NCI-H2196 treated with DMSO at 0.1 percent for 48 hours (cell line): ENCODE measurements at regions not wholly inside any gene's neighbourhood (a gene's known extent, or its start where the extent isn't known, plus 50 kb on each side); places are given as distances from the start of the nearest gene placed in this dataset.
"Not testable (repeated sequence)": the region's sequence is repeated elsewhere in the genome, so short reads cannot be mapped to it uniquely, and the experiment has no call there.

Experiments used
- DNase-seq: peaks from one replicate; lab custom pipeline; 2025; ENCODE audit not compliant: unreplicated experiment; lab: John Stamatoyannopoulos, UW

- DNase-seq, result no peak
These were observed 97.4 kb upstream of the ELOVL5 start for GRCh38 chr6:53446151-53446550.

DNA sequence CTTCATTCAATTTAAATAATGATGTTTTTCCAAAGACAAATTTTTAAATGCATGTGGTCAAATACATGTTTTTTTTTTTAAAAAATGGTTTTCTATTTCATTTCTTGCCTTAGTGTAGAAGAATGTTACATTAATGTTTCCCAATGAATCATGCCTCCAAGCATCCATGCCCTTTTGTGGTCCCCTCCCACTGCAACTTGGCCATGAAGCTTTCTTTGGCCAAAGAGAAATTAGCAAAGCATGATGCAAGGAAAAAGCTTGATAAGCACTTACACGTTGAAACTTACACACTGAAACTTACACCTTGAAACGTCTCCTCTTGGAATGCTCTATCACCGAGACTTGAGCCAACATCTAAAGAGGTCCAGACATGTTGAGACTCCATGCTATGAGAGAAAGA, 93.0 kb upstream of the ELOVL5 start:
- DNase-seq, result no peak

- DNase-seq, result no peak
These were observed 92.3 kb upstream of the ELOVL5 start for GRCh38 chr6:53441035-53441493.

- no peak for DNase-seq
These were observed 91.7 kb upstream of the ELOVL5 start for GRCh38 chr6:53440336-53440945.

DNA sequence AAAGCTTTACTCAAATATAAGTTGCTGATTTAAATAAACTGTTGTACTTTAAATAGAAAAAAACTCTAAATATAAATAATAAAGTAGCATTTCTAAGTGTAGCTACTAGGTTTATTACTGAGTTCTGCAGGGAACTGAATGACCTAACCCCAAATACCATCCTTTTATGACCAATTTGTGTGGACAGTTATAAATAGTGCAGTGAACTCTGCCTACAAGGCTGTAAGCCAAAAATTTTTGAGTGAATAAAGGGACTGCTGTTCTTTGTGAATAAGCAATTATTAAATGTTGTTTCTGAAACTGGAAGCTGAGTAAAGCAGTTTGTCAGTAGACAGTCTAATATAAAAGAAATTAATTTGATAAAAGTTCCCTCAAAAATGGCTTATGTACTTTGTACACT, 90.8 kb upstream of the ELOVL5 start:
- DNase-seq, result no peak

GRCh38 chr6:53437557-53438202, 88.9 kb upstream of the ELOVL5 start:
- DNase-seq, result peak; percentile 49

DNA sequence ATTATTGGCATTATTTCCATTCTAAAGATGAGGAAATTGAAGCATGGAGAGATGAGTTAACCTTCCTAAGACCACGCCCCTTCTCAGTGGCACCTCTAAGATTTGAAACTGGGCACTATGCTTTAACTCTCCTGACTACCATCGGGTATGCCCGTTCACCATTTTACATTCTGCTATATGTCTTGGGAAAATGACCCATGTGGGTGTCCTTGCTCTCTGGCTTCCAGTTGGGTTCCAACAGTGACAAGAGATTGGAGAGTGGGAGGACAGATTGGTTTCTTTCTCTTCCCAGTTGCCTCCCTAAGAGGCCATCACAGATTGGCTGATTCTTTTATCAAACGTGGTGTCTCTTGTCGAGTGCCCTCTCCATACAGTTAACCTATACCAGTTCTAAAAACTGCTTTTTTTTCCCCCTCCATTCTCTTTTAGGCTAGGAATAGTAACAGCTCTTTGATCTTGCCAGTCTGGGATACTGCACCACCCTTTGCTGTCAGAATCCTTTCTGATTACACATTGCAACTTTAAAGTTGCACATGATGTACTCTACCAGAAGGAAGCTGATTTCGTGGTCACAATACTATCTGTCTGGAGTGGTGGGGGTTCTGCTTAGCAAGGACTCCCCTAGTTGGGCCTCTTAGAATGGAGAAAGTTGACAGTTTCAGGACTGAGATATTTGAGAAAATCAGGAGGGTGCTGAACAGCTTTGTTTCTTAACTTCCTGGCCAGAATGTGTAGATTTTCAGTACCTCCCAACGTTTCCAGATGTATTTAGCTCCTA, 88.0 kb upstream of the ELOVL5 start:
- no peak for DNase-seq

GRCh38 chr6:53433951-53434285, 85.2 kb upstream of the ELOVL5 start:
- no peak for DNase-seq

DNA sequence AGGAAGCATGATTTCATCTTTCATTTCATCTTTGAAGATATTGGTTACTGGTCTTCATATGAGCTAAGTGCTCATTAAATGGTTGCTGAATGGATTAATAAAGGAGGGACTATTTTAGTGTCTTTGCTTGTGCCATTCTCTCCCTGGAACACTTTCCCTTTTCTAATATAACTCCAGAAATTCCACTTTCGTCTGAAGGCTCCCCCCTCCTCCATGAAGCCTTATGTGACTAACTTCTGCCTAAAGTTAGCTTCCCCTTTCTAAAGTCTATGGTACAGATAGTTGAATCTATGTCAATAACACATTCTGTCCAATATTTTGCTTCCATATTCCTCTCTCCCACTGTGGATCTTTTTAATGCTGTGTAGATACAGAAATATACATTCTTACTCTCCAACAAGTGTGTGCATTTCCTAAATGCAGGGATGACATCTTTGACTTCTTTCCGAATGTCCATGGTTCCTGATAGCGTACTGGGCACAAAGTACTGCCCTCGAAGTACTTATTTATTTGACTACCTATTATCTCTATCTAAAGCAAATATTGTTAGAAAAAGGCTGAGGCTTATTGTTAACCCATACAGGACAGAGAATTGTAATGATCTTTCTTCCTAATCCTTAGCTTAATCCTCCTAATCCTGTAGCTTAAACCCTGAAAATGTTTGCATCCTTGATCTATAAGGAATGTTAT, 84.7 kb upstream of the ELOVL5 start:
- DNase-seq, result no peak

- DNase-seq, result peak; percentile 74
These were observed 83.8 kb upstream of the ELOVL5 start for GRCh38 chr6:53432318-53433161.

GRCh38 chr6:53431704-53432103, 83.0 kb upstream of the ELOVL5 start:
- no peak for DNase-seq

GRCh38 chr6:53429401-53429800, 80.7 kb upstream of the ELOVL5 start:
- DNase-seq, result no peak

GRCh38 chr6:53428886-53429285, 80.1 kb upstream of the ELOVL5 start:
- no peak for DNase-seq

DNA sequence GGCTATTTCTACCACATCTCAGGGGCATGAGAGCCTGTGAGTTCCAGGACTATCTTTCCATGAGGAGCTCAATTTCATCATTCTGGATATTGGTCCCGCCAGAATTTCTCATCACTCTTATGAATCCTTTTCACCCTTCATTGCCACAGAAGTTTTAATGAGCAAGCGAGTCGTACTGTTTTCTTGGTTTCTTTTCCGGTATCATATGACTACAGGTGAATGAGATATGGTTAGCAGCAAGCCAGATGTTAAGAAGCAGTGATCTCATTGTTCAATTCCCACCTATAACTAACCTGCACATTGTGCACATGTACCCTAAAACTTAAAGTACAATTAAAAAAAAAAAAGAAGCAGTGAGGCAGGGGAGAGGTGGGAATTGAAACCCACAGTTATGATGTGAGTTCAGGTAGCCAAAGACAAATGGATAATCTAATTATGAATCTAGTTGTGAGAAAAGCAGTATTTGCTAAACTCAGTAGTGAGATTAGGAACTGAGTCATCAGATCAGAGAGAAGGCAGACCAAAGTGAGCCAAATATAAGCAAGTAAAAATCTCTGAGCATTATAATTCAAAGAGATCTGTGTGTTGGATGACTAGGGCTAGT, 78.0 kb upstream of the ELOVL5 start:
- no peak for DNase-seq

GRCh38 chr6:53426117-53426516, 77.4 kb upstream of the ELOVL5 start:
- no peak for DNase-seq

- no peak for DNase-seq
These were observed 76.4 kb upstream of the ELOVL5 start for GRCh38 chr6:53424976-53425718.

- DNase-seq, result no peak
These were observed 75.5 kb upstream of the ELOVL5 start for GRCh38 chr6:53424300-53424699.

DNA sequence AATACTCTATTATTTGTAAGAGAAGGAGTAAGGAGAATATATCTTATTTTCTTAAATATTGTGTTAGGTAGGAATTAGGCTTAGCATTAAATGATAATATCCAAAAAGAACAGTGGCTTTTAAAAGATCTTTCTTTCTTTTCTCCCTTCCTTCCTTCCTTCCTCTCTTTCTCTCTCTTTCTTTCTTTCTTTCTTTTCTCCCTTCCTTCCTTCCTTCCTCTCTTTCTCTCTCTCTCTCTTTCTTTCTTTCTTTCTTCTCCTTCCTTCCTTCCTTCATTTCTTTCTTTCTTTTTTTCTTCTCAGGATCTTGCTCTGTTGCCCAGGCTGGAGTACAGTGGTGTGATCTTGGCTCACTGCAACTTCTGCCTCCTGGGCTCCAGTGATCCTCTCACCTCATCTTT, 74.8 kb upstream of the ELOVL5 start:
- DNase-seq, result not testable (repeated sequence)

- no peak for DNase-seq
These were observed 70.3 kb upstream of the ELOVL5 start for GRCh38 chr6:53419026-53419425.

DNA sequence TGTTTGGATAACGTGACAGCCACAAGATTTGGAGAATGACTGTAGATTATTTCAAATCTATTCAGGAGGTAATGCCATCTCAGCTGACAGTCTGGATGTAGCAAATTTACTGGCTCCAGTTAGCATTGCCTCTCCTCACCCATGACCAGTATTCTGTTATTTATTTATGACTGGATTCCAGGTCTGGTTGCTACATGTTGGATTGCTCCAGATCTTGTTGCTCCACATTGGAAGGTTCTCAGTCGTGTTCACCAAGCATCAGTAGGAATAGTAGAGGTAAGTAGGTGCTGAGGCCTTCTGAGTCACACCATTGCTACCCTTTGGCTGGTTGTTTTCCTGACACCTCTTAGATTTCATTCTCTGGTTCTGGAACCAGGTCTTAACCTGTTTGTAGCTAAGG, 69.5 kb upstream of the ELOVL5 start:
- DNase-seq, result no peak
